ENCODE measurements at regions not wholly inside any gene's neighbourhood (a gene's known extent, or its start where the extent isn't known, plus 50 kb on each side); places are given as distances from the start of the nearest gene placed in this dataset.
A peak's percentile ranks its signal among the peaks of the same experiment; 100 is the strongest.
"Not testable (repeated sequence)": the region's sequence is repeated elsewhere in the genome, so short reads cannot be mapped to it uniquely, and the experiment has no call there.

DNA sequence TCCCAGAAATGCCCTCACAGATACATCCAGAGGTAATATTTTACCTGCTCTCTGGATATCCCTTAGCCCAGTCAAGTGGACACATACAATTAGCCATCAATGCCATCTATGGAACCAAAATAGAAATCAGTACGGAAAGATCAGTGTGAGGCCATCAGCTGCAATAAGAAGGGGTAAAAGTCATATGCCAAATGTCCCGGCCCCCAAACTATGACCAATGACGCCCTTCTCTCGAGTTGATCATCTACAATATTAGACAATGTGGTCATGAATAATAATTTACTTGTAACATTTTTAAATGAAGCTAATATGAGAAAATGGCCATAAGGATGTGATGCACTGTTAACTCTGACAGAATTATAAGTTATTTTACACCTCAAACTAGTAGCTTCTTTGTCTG lies 588.9 kb downstream of the POM121L12 start:
- Histone ChIP-seq H3K4me3 (no peak overlapping the region), H3K27ac (no peak overlapping the region), H3K4me2 (no peak overlapping the region), H3K9me3 (no peaks in the 10 kb centered on the region), H3K4me1 (no peaks in the 10 kb centered on the region)
- no peak for DNase-seq (ENCODE audit: low read depth in 1 of 2, low spot score in 1 of 2)
- no peak for ATAC-seq
- no peak for TF ChIP-seq FOSB (CRISPR knock-in tag; IDR thresholded peaks at IDR 0.05)
- no peak for TF ChIP-seq HMGXB4 (CRISPR knock-in tag; IDR thresholded peaks at IDR 0.05; ENCODE audit: borderline replicate concordance)
- no peak for TF ChIP-seq ELK1 (IDR thresholded peaks at IDR 0.05; ENCODE audit: low read depth, low read length)
- TF ChIP-seq ZSCAN20 (CRISPR knock-in tag; IDR thresholded peaks at IDR 0.05), result no peak
- TF ChIP-seq, protein P1, sequence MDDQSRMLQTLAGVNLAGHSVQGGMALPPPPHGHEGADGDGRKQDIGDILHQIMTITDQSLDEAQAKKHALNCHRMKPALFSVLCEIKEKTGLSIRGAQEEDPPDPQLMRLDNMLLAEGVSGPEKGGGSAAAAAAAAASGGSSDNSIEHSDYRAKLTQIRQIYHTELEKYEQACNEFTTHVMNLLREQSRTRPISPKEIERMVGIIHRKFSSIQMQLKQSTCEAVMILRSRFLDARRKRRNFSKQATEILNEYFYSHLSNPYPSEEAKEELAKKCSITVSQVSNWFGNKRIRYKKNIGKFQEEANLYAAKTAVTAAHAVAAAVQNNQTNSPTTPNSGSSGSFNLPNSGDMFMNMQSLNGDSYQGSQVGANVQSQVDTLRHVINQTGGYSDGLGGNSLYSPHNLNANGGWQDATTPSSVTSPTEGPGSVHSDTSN (IDR thresholded peaks at IDR 0.05), result no peak
- no peak for TF ChIP-seq HES2 (IDR thresholded peaks at IDR 0.05)
- TF ChIP-seq RAD21 (conservative IDR thresholded peaks at IDR 0.05 in 1 of 2, IDR thresholded peaks at IDR 0.05 in 1 of 2), result no peak
- TF ChIP-seq HOXA7 (CRISPR knock-in tag; IDR thresholded peaks at IDR 0.05), result no peak
- no peak for TF ChIP-seq CEBPB (IDR thresholded peaks at IDR 0.05)
- no peak for TF ChIP-seq MAX (IDR thresholded peaks at IDR 0.05)
- no peak for TF ChIP-seq SREBF2 (IDR thresholded peaks at IDR 0.05)
- TF ChIP-seq RARB (CRISPR knock-in tag; IDR thresholded peaks at IDR 0.05), result no peak
- no peak for TF ChIP-seq ESRRA (IDR thresholded peaks at IDR 0.05; ENCODE audit: borderline replicate concordance, low read length)
- no peak for TF ChIP-seq HOXB5 (CRISPR knock-in tag; IDR thresholded peaks at IDR 0.05)
- no peak for TF ChIP-seq CHD4 (IDR thresholded peaks at IDR 0.05; ENCODE audit: borderline replicate concordance)
- no peak for TF ChIP-seq ZNF302 (CRISPR knock-in tag; IDR thresholded peaks at IDR 0.05)
- TF ChIP-seq ZFP36 (IDR thresholded peaks at IDR 0.05; ENCODE audit: borderline replicate concordance, partially characterized antibody), result no peak
- no peak for TF ChIP-seq RNF2 (IDR thresholded peaks at IDR 0.05; ENCODE audit: borderline replicate concordance, low read depth)
- WGBS (ENCODE audit: missing lambda C conversion rate), result 2% methylated on average over 4 of the region's 4 CpGs
- CTCF ChIA-PET, result no interaction called here
- POLR2A ChIA-PET, result no interaction called here
- no peak for FAIRE-seq

GRCh38 chr7:53628775-53629174 lies 593.3 kb downstream of the POM121L12 start:
- no peak overlapping the region for H3K27ac ChIP-seq
- H3K4me2 ChIP-seq, result no peak overlapping the region
- no peaks in the 10 kb centered on the region for H3K4me1 ChIP-seq
- ChIA-PET POLR2A (no interaction called here), CTCF (no interaction called here)
- no peaks in the 10 kb centered on the region for H3K9me3 ChIP-seq
- FAIRE-seq (no peak), ATAC-seq (no peak), DNase-seq (ENCODE audit: low read depth in 1 of 2, low spot score in 1 of 2) (no peak)
- H3K4me3 ChIP-seq, result no peak overlapping the region
- 11% methylated on average over 6 of the region's 6 CpGs for WGBS (ENCODE audit: missing lambda C conversion rate)
- no peak for TF ChIP-seq ESRRA (IDR thresholded peaks at IDR 0.05; ENCODE audit: borderline replicate concordance, low read length)
- TF ChIP-seq MAFK (IDR thresholded peaks at IDR 0.05; ENCODE audit: partially characterized antibody), result peak; percentile 19

DNA sequence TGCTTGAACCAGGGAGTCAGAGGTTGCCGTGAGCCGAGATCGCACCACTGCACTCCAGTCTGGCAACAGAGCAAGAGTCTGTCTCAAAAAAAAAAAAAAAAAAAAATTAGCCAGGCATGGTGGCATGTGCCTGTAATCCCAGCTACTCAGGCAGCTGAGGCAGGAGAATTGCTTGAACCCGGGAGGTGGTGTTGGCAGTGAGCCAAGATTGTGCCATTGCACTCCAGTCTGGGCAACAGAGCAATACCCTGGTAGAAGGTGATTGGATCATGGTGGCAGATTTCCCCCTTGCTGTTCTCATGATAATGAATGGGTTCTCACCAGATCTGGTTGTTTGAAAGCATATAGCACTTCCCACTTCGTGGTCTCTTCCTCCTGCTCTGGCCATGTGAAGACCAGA lies 599.8 kb downstream of the POM121L12 start:
- ATAC-seq; H3K4me2 ChIP-seq; H3K4me1 ChIP-seq; H3K27ac ChIP-seq; CTCF ChIA-PET; H3K9me3 ChIP-seq; POLR2A ChIA-PET; FAIRE-seq; H3K4me3 ChIP-seq; DNase-seq (ENCODE audit: low read depth in 1 of 2, low spot score in 1 of 2): not testable (repeated sequence)
- 30% methylated on average over 5 of the region's 5 CpGs for WGBS (ENCODE audit: missing lambda C conversion rate)
